ENCODE measurements at regions not wholly inside any gene's neighbourhood (a gene's known extent, or its start where the extent isn't known, plus 50 kb on each side); places are given as distances from the start of the nearest gene placed in this dataset.

GRCh38 chr7:88399696-88400240, 93.1 kb upstream of the STEAP4 start:
- no peaks in the 10 kb centered on the region for H3K27me3 ChIP-seq (replicated peaks; ENCODE audit: control insufficient read depth, insufficient read depth, low read length)
- TF ChIP-seq, protein P1, sequence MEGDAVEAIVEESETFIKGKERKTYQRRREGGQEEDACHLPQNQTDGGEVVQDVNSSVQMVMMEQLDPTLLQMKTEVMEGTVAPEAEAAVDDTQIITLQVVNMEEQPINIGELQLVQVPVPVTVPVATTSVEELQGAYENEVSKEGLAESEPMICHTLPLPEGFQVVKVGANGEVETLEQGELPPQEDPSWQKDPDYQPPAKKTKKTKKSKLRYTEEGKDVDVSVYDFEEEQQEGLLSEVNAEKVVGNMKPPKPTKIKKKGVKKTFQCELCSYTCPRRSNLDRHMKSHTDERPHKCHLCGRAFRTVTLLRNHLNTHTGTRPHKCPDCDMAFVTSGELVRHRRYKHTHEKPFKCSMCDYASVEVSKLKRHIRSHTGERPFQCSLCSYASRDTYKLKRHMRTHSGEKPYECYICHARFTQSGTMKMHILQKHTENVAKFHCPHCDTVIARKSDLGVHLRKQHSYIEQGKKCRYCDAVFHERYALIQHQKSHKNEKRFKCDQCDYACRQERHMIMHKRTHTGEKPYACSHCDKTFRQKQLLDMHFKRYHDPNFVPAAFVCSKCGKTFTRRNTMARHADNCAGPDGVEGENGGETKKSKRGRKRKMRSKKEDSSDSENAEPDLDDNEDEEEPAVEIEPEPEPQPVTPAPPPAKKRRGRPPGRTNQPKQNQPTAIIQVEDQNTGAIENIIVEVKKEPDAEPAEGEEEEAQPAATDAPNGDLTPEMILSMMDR (IDR thresholded peaks at IDR 0.05; ENCODE audit: insufficient read depth, low read length, poor library complexity, severe bottlenecking): no peak
- no peak overlapping the region for H3K4me3 ChIP-seq (replicated peaks; ENCODE audit: low read depth, low read length)
- no peaks in the 10 kb centered on the region for H3K36me3 ChIP-seq (ENCODE audit: control insufficient read depth, insufficient read depth, low read length)
- DNase-seq (ENCODE audit: extremely low read depth, insufficient read length): no peak

GRCh38 chr7:88399036-88399435, 92.3 kb upstream of the STEAP4 start:
- no peaks in the 10 kb centered on the region for H3K36me3 ChIP-seq (ENCODE audit: control insufficient read depth, insufficient read depth, low read length)
- TF ChIP-seq, protein P1 (IDR thresholded peaks at IDR 0.05; ENCODE audit: insufficient read depth, low read length, poor library complexity, severe bottlenecking): no peak
- no peak for DNase-seq (ENCODE audit: extremely low read depth, insufficient read length)
- no peak overlapping the region for H3K4me3 ChIP-seq (replicated peaks; ENCODE audit: low read depth, low read length)
- no peaks in the 10 kb centered on the region for H3K27me3 ChIP-seq (replicated peaks; ENCODE audit: control insufficient read depth, insufficient read depth, low read length)

DNA sequence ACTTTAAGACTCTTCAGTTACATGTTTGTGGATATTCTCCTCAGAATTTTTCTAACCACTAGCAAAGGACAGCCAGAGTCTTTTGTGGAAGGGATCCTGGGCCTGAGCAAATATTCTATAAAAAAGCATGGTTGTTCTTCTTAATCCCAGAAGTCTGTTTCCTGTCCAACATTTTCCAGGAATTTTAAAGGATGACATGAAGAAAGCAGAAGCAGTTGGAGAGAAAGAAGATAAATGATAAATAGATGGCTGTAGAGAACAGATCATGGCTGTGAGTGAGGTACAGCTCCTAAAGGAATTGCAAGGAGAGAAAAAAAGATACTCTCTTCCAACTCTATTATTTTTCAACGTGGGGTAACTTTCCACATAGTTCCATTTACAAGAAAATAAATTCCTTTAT, 91.8 kb upstream of the STEAP4 start:
- Histone ChIP-seq H3K4me3 (replicated peaks; ENCODE audit: low read depth, low read length) (no peak overlapping the region), H3K27me3 (replicated peaks; ENCODE audit: control insufficient read depth, insufficient read depth, low read length) (no peaks in the 10 kb centered on the region), H3K36me3 (ENCODE audit: control insufficient read depth, insufficient read depth, low read length) (no peaks in the 10 kb centered on the region)
- DNase-seq (ENCODE audit: extremely low read depth, insufficient read length): no peak
- TF ChIP-seq, protein P1 (IDR thresholded peaks at IDR 0.05; ENCODE audit: insufficient read depth, low read length, poor library complexity, severe bottlenecking): no peak

DNA sequence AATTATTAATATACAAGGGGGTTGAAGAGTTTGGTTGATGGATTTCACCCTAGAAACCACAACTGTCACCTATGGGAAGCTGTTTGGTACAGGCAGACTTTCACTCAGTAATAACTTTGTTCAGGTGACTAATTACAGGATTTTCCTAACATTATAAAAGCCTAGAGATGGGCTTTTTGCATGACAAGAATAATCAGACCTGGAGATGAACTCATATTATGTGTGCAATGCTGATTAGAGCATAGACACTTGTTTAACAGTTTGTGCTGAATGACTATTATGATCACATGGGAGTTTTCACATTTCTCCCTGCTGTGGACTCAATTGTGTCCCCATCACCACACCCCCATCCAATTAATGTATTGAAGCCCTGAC, 90.2 kb upstream of the STEAP4 start:
- Histone ChIP-seq H3K4me3 (replicated peaks; ENCODE audit: low read depth, low read length) (no peak overlapping the region), H3K27me3 (replicated peaks; ENCODE audit: control insufficient read depth, insufficient read depth, low read length) (no peaks in the 10 kb centered on the region), H3K36me3 (ENCODE audit: control insufficient read depth, insufficient read depth, low read length) (no peaks in the 10 kb centered on the region)
- TF ChIP-seq, protein P1 (IDR thresholded peaks at IDR 0.05; ENCODE audit: insufficient read depth, low read length, poor library complexity, severe bottlenecking): no peak
- no peak for DNase-seq (ENCODE audit: extremely low read depth, insufficient read length)

DNA sequence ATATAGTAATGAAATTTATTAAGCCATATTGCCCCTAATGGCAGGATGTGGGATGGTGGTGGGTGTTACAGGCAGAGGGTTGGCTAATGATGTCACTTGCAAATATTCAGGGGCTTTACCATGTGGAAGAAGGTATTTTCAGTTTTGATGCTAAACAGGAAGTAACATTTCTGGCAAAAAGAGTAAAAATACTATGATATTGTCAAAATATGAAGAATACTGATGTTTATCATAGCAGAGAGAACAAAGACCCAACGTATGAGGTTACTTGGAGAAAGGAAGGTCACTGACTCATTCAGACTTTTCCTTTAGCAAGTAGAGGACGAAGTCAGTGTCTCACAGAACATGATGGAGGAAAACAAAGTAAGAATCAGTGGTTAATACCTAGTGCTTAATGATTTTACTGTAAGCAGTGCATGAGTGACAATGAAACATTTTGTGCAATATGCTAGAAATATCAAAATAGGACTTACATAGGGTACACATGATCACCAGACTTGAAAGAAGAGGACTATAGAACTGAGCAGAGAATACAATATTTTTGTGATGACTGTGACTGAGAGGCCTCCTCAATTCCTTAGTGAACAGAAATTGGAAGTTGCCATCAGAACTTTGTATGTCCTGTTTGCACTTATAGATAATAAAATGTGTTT, 89.7 kb upstream of the STEAP4 start:
- H3K27me3 ChIP-seq (replicated peaks; ENCODE audit: control insufficient read depth, insufficient read depth, low read length): no peaks in the 10 kb centered on the region
- H3K36me3 ChIP-seq (ENCODE audit: control insufficient read depth, insufficient read depth, low read length): no peaks in the 10 kb centered on the region
- DNase-seq (ENCODE audit: extremely low read depth, insufficient read length): peak; percentile 24
- TF ChIP-seq, protein P1 (IDR thresholded peaks at IDR 0.05; ENCODE audit: insufficient read depth, low read length, poor library complexity, severe bottlenecking): no peak
- no peak overlapping the region for H3K4me3 ChIP-seq (replicated peaks; ENCODE audit: low read depth, low read length)
